NB4 (cell line): ENCODE measurements at regions not wholly inside any gene's neighbourhood (a gene's known extent, or its start where the extent isn't known, plus 50 kb on each side); places are given as distances from the start of the nearest gene placed in this dataset.

Experiments
- DNase-seq: peaks from one replicate; pipeline ENCODE4 v3.0.0; 2010; ENCODE audit warnings: low read depth
- H3K4me3 ChIP-seq: one replicate; pipeline ENCODE4 v1.5.1; 2011; ENCODE audit warnings: mild to moderate bottlenecking, low read depth, low read length, moderate library complexity
- CTCF ChIP-seq: IDR thresholded peaks from one replicate; pipeline ENCODE4 v1.5.1; 2012; ENCODE audit warnings: low read depth, low read length
- MYC ChIP-seq: IDR thresholded peaks from 2 replicates; pipeline ENCODE4 v1.6.1; 2011; ENCODE audit warnings: low read depth, low read length
- POLR2A ChIP-seq: IDR thresholded peaks from 2 replicates; pipeline ENCODE4 v1.6.1; 2011; ENCODE audit warnings: mild to moderate bottlenecking; ENCODE audit not compliant: insufficient read length; ENCODE audit errors: extremely low read depth
- TF ChIP-seq, protein P1 (sequence below): IDR thresholded peaks from 2 replicates; pipeline ENCODE4 v1.6.1; 2011; ENCODE audit warnings: low read depth, low read length

DNA sequence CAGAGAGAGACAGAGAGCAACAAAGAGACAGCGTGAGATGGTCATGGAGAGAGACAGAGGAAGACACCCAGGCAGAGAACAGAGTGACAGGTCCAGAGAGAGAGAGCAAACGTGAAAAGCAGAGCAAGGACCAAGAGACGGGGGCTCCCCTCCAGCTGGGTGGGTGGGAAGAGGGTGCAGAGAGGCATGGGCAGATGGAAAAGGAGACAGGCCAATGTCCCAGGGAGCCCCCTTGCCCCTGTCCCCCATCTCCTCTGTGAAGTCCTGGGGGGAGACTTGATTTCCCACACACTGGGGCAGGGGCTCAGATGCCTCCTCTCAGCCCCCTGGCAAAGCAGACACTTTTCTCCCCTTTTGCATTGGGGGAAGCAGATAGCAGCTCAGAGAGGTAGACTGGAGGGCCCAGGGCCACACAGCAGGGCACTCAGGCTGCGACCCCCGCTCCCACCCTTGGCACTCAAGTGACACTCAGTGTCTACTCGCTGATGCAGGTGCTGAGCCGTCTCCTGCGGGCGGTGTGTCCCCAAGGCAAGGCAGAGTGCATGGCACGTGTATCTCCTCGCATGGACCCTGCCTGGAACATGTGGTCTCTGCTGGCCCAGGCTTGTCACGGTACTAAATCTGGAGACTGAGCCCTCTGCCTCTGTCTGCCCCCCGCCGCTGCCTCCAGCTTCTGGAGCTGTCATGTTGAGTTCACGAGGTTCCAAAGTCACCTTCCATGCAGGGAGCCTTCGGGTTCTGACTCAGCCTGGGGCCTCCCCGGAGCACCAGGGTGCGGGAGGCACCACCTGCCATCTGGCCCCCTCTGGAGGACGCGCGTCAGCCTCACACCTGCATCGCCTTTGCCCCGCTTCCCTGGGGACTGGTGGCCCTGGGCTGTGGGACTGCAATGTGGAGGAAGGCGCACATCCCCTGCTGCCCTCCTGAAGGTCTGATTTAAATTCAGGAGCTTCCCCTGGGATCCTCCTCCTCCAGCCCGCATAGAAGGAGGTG, 215.9 kb upstream of the GSE1 start:
- DNase-seq, result peak; percentile 61
- no peak for TF ChIP-seq MYC
- TF ChIP-seq, protein P1, sequence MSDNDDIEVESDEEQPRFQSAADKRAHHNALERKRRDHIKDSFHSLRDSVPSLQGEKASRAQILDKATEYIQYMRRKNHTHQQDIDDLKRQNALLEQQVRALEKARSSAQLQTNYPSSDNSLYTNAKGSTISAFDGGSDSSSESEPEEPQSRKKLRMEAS, result 0 out of 2 replicates have a peak, but pooled peaks have one; percentile 4
- H3K4me3 ChIP-seq, result no peak overlapping the region

- no peak for DNase-seq
- no peak overlapping the region for H3K4me3 ChIP-seq
- TF ChIP-seq, protein P1, result no peak
- TF ChIP-seq MYC (no peak), POLR2A (no peak), CTCF (no peak)
Measured at GRCh38 chr16:85398050-85398451, 215.1 kb upstream of the GSE1 start.

DNA sequence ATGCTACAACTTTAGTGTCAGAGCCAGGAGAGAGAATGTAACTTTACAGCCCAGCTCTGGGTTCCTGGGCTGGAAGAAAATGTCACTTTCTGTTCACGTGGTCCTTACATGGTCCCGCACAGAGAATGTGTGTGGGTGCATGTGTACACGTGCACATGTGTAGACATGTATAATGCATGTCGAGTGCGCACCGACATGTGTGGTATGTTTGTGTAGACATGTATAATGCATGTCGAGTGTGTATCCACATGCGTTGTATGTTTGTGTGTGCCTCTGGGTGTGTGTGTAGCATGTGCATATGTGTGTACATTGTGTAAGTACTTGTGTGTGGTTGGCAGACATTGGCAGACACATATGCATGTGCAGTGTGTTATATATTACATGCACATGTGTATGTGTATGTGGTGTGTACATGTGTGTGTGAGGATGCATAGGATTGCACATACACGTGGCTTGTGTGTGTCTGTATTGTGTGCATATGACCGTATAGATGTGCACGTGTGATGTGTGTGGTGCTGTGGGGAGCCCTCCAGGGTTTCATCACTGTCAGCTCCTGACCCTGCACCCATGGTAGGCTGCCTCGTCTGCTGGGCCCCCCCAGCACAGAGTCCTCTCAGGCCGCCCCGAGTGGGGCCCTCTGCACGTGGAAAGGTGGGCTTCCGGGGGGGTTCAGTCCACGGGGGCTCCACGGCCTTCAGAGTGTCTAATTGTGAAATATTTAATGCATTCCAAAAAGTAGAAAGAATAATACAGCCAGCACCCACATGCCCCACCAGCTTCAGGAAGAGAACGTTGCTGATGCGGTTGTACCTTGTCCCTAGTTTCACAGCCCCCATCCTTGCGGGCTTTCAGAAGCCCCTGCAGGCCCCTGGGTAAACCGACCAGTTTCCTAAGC, 214.2 kb upstream of the GSE1 start:
- no peak overlapping the region for H3K4me3 ChIP-seq
- DNase-seq, result no peak
- TF ChIP-seq MYC (no peak), CTCF (no peak)
- TF ChIP-seq, protein P1, result peak; percentile 36

- no peak for DNase-seq
- H3K4me3 ChIP-seq, result no peak overlapping the region
- TF ChIP-seq MYC (no peak), POLR2A (no peak), CTCF (no peak)
- TF ChIP-seq, protein P1, result no peak
Measured at GRCh38 chr16:85399583-85400284, 213.4 kb upstream of the GSE1 start.

DNA sequence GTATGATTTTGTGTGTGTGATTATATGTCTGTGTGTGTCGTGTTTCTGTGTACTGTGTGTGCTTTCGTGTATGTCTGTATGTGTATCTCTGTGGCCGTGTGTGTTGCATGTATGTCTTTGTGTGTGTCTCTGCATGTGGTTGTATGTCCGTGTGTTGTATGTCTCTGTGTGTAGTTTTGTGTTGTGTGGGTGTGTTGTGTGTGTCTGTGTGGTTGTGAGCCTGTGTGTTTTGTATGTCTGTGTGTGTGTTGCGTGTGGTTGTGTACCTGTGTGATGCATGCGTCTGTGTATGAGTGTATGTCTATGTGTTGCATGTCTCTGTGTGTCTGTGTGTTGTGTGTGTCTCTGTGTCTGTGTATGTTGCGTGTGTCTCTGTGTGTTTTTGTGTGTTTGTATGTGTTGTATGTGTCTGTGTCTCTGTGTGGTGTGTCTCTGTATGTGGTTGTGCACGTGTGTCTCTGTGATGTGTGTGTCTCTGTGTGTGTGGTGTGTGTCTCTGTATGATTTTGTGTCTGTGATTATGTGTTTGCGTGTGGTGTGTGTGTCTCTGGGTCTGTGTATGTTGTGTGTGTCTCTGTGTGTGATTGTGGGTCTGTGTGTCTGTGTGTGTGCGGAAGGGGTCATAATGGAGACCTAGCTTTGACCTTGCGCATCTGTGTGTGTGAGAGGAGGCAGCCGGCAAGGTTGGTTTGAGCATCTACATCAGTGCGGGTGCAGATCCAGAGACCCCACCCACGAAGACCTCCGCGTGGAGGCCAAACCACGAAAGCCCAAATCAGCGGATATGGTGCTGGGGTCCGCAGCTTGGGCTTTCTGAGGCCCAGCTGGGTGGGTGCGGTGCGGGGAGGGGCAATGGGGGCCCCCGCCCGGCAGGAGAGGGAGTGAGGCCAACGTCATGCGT, 212.6 kb upstream of the GSE1 start:
- H3K4me3 ChIP-seq, result no peak overlapping the region
- no peak for DNase-seq
- TF ChIP-seq, protein P1, result no peak
- TF ChIP-seq MYC, result no peak
